Endothelial cell of umbilical vein (primary cell): ENCODE measurements at regions not wholly inside any gene's neighbourhood (a gene's known extent, or its start where the extent isn't known, plus 50 kb on each side); places are given as distances from the start of the nearest gene placed in this dataset.

Source experiments
- EZH2 ChIP-seq: IDR thresholded peaks from 2 replicates; pipeline ENCODE4 v1.6.1; 2012; ENCODE audit warnings: borderline replicate concordance, low read depth, mild to moderate bottlenecking, moderate library complexity, low read length, inconsistent platforms; ENCODE audit not compliant: severe bottlenecking
- FOS ChIP-seq: IDR thresholded peaks from 2 replicates; pipeline ENCODE4 v1.6.1; 2011; ENCODE audit warnings: mild to moderate bottlenecking, low read length, moderate library complexity, borderline replicate concordance; ENCODE audit not compliant: insufficient read depth
- GATA2 ChIP-seq: IDR thresholded peaks from 2 replicates; pipeline ENCODE4 v1.7.0; 2011; ENCODE audit warnings: low read depth, mild to moderate bottlenecking, moderate library complexity, mixed read lengths, low read length; ENCODE audit not compliant: insufficient read length, insufficient read depth
- MYC ChIP-seq: IDR thresholded peaks from one replicate; pipeline ENCODE4 v1.6.1; 2011; ENCODE audit warnings: mild to moderate bottlenecking, low read depth, low read length
- POLR2A ChIP-seq: IDR thresholded peaks from 2 replicates; pipeline ENCODE4 v1.6.1; 2012; ENCODE audit warnings: low read depth, mild to moderate bottlenecking, control low read depth, low read length
- POLR2AphosphoS5 ChIP-seq: IDR thresholded peaks from 2 replicates; pipeline ENCODE4 v1.6.1; 2012; ENCODE audit warnings: low read depth, mild to moderate bottlenecking, control low read depth, low read length, moderate library complexity; ENCODE audit not compliant: insufficient read depth
- TF ChIP-seq, protein P1 (sequence below), 2 donors: IDR thresholded peaks; 1 replicate in 1 of 2; 2 replicates in 1 of 2; pipeline ENCODE4 v1.5.1; 2011; ENCODE audit warnings: low read length in 2 of 2, mild to moderate bottlenecking in 2 of 2, moderate library complexity in 2 of 2, control low read depth in 1 of 2, inconsistent platforms in 1 of 2, low read depth in 1 of 2; ENCODE audit not compliant: insufficient read depth in 1 of 2; ENCODE audit errors: extremely low read depth in 1 of 2
- TF ChIP-seq, protein P2 (sequence below): IDR thresholded peaks from 2 replicates; pipeline ENCODE4 v1.6.1; 2011; ENCODE audit not compliant: insufficient read depth, insufficient read length

DNA sequence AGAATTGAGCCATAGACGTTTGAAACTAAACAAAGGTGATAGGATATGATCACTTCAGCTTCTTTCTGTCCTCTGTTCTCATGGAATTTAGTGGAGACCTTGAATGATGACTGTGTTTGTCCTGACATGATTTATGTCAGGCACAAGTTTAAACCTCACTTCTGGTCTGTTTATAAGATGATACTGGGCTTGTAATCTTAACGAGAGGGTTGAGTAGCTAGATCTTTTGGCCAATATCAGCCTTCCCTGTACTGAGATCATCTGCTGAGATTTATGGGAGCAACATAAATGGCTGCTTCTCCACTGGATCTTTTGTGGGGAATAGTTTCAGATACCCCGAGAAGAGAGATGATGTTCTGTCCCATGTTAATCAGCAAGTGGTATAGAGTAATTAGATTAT is 121.8 kb upstream of the OBI1 start:
- TF ChIP-seq, protein P1, sequence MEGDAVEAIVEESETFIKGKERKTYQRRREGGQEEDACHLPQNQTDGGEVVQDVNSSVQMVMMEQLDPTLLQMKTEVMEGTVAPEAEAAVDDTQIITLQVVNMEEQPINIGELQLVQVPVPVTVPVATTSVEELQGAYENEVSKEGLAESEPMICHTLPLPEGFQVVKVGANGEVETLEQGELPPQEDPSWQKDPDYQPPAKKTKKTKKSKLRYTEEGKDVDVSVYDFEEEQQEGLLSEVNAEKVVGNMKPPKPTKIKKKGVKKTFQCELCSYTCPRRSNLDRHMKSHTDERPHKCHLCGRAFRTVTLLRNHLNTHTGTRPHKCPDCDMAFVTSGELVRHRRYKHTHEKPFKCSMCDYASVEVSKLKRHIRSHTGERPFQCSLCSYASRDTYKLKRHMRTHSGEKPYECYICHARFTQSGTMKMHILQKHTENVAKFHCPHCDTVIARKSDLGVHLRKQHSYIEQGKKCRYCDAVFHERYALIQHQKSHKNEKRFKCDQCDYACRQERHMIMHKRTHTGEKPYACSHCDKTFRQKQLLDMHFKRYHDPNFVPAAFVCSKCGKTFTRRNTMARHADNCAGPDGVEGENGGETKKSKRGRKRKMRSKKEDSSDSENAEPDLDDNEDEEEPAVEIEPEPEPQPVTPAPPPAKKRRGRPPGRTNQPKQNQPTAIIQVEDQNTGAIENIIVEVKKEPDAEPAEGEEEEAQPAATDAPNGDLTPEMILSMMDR (IDR thresholded peaks at IDR 0.05; ENCODE audit: extremely low read depth in 1 of 2, insufficient read depth in 1 of 2, low read depth in 1 of 2, low read length in 2 of 2), result no peak
- TF ChIP-seq GATA2, result no peak
- no peak for TF ChIP-seq EZH2
- TF ChIP-seq POLR2A, result no peak
- TF ChIP-seq MYC, result no peak
- TF ChIP-seq POLR2AphosphoS5, result no peak
- TF ChIP-seq, protein P2, sequence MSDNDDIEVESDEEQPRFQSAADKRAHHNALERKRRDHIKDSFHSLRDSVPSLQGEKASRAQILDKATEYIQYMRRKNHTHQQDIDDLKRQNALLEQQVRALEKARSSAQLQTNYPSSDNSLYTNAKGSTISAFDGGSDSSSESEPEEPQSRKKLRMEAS, result no peak
- no peak for TF ChIP-seq FOS
